HFF-Myc (cell line): ENCODE measurements at regions not wholly inside any gene's neighbourhood (a gene's known extent, or its start where the extent isn't known, plus 50 kb on each side); places are given as distances from the start of the nearest gene placed in this dataset.

Experiments used
- DNase-seq: peaks from one replicate; pipeline ENCODE4 v3.0.0-alpha.2; 2011; ENCODE audit warnings: low read depth; ENCODE audit errors: extremely low read depth
- H3K4me3 ChIP-seq: replicated peaks from 2 replicates; pipeline ENCODE4 v1.5.1; 2011; ENCODE audit warnings: low read depth, mild to moderate bottlenecking, control low read depth, low read length
- CTCF ChIP-seq: IDR thresholded peaks from 2 replicates; pipeline ENCODE4 v1.5.1; 2012; ENCODE audit warnings: mild to moderate bottlenecking, low read depth, low read length, control low read depth; ENCODE audit errors: missing control alignments

GRCh38 chr2:10223932-10224720, 78.6 kb upstream of the HPCAL1 start:
- no peak for DNase-seq
- TF ChIP-seq CTCF = no peak

GRCh38 chr2:10224734-10225133, 78.0 kb upstream of the HPCAL1 start:
- TF ChIP-seq CTCF = no peak
- H3K4me3 ChIP-seq = no peak overlapping the region
- no peak for DNase-seq

More at GRCh38 chr2:10223932-10224720, 78.6 kb upstream of the HPCAL1 start:
- H3K4me3 ChIP-seq = no peak overlapping the region

- no peak for TF ChIP-seq CTCF
- DNase-seq = no peak
Measured at GRCh38 chr2:10225291-10226037, 77.2 kb upstream of the HPCAL1 start.

GRCh38 chr2:10226038-10226724, 76.5 kb upstream of the HPCAL1 start:
- H3K4me3 ChIP-seq = no peak overlapping the region
- TF ChIP-seq CTCF = no peak
- no peak for DNase-seq

More at GRCh38 chr2:10225291-10226037, 77.2 kb upstream of the HPCAL1 start:
- H3K4me3 ChIP-seq = no peak overlapping the region

- no peak overlapping the region for H3K4me3 ChIP-seq
- no peak for TF ChIP-seq CTCF
- no peak for DNase-seq
Measured at GRCh38 chr2:10228611-10229365, 73.9 kb upstream of the HPCAL1 start.

- no peak for TF ChIP-seq CTCF
- no peak overlapping the region for H3K4me3 ChIP-seq
- DNase-seq = no peak
Measured at GRCh38 chr2:10229462-10230099, 73.1 kb upstream of the HPCAL1 start.
